ENCODE measurements at regions not wholly inside any gene's neighbourhood (a gene's known extent, or its start where the extent isn't known, plus 50 kb on each side); places are given as distances from the start of the nearest gene placed in this dataset.
"Not testable (repeated sequence)": the region's sequence is repeated elsewhere in the genome, so short reads cannot be mapped to it uniquely, and the experiment has no call there.

DNA sequence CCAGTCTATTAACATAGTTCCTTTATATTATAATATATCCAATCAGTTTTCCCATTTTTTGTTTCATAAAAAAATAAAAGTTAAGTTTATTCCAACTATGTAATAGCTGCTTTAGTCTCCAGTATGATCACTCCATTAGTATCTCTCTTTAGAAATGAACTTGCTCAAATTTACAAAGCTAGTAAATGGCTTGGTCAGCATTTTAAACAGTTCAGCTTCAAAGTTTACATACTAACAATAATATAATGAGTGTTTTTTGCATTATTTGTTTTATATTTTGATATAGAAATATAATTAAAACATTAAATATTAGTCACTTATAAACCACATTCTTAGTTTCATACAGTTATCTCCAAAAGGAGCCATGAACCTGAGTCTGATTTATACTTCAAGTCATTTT lies 1073.8 kb downstream of the SLITRK5 start:
- DNase-seq (ENCODE audit: extremely low spot score, insufficient read length, low read depth) (no peak), FAIRE-seq (no peak)

DNA sequence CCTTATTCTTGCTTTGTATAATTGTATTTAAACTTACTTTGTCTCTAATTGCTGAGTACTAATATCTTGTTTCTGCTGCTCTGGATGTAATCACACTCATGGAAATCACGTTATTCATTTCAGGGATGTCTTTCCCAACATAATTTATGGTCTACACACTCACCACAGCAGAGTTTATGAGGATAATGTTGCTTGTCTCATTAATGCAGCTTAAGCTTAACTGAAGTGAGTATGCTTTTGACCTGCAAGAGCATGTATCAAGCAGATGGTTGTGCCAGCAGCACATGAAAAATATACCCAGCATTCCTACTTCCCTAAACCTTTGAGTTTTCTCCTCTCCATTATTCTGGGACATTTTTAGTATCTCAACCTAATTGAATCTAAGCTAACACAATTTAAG lies 1080.9 kb downstream of the SLITRK5 start:
- FAIRE-seq, result no peak
- DNase-seq (ENCODE audit: extremely low spot score, insufficient read length, low read depth), result no peak

DNA sequence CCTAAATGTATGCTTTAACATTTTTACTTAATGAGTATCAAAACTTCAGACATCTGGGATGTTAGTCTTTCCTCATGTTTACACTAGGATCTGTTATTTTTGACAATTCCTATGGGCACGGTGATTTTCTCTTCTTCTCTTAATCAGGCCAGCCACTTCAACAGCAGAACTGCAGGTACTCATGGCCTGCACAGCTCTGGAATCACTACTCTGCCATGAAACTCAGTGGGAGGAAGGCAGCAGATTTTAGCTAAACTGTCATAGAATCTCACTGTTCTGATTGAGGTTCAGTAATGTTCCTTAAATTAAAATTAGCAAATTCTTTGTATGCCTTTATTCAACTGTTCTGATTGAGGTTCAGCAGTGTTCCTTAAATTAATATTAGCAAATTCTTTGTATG lies 1083.0 kb downstream of the SLITRK5 start:
- FAIRE-seq, result no peak
- no peak for DNase-seq (ENCODE audit: extremely low spot score, insufficient read length, low read depth)

DNA sequence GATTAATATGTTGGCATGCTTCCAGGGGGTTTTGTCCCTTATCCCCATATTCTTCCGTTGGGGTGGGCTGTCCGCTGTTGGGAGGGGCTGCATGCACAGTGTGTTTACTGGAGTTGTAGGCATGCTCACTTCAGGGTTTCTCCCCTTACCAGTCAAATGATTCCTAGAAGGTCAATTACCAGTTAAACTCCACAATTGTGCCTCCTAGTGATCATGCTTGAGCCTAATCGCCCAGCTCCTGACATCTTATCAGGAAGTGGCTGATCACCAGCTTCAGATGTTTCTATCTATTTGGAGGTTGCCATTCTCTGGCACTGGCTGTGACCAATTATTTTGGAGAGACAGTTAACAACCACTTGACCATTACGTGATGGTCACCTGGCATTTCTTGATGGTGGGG lies 1090.0 kb downstream of the SLITRK5 start:
- DNase-seq (ENCODE audit: extremely low spot score, insufficient read length, low read depth), result no peak
- no peak for FAIRE-seq

DNA sequence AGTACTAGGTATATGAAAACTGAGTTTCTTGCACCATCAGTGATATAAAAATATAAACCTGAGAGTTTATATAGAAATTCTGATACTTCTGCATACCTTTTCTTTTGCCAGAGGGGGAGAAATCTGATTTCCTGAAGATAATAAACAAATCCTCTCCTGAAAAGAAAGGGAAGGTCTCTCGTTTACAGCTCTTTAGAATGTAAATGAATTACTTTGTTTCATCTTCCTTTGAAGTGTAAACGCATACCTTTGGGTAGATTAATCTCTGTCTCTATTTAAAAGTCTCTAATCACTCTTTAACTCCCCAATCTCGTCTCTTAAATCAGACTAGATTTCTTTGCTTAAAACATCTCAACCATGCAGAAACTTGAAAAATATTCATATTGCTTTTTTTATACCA lies 1092.9 kb downstream of the SLITRK5 start:
- FAIRE-seq, result no peak
- no peak for DNase-seq (ENCODE audit: extremely low spot score, insufficient read length, low read depth)

DNA sequence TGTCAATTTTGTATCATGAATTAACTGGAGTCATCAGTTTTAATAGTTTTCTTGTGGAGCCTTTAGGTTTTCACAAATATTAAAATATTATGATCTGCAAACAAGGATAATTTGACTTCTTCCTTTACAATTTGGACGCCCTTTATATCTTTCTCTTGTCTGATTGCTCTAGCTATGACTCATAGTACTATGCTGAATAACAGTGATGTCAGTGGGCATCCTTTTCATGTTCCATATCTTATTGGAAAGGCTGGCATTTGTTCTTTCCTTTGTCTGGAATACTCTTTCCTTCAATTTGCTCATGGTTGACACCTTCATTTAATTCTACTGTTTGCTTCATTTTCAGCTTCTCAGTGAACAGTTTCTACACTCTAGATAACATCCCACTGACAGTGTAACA lies 1129.3 kb downstream of the SLITRK5 start:
- no peak for DNase-seq (ENCODE audit: extremely low spot score, insufficient read length, low read depth)
- FAIRE-seq, result no peak

DNA sequence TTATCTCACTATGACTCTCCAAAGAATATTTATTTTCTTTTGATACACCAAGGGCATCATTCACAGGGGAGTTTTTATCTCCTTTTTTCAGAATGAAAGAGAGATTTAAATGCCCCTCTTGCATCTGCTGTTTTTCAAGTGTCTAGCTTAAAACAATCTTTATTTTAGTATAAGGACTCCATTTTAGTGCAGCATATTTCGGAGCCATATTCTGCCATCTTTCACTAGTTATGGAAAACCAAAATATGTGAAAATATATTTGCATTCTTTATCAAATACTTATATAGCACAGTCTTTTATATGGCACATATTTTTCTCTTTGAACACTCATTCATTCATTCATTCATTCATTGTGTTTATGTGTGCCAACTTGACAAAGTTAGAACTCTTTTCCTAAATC lies 1130.2 kb downstream of the SLITRK5 start:
- FAIRE-seq (no peak), DNase-seq (ENCODE audit: extremely low spot score, insufficient read length, low read depth) (no peak)

DNA sequence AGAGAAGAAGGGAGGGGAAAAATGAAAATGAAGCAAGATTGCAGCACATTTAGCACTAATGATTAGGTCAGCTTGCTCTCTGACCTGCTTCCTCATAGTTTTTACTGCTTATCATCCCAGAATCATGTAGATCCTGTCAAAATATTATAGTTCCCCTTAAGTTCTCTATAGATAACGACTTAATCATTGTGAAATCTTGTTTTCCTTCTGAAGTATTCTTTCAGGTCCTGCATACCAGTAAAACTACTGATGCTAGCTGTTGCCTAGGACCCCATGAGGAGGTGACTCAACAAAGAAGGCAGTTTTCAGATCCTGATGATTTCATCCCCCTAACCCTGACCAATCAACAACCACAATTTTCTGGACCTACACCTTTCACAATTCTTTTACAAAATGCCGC lies 1131.7 kb downstream of the SLITRK5 start:
- FAIRE-seq (no peak), DNase-seq (ENCODE audit: extremely low spot score, insufficient read length, low read depth) (no peak)

DNA sequence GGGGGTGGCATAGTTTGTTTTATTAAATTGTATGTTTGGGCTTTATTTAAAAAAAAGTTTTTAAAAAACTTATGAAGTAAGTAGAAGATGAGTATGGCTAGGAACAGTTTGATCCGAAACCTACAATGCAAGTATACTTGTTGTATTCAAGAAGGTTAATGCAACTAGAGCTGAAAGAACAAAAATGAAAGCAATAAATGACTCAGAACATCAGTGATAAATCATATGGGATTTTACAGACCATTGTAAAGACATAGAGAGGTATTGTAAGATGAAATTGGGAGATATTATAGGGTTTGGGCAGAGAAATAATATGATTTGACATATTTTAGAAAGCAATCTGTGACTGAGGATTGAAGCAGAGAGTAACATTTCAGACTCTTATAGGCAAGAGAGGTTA lies 1135.3 kb downstream of the SLITRK5 start:
- DNase-seq (ENCODE audit: extremely low spot score, insufficient read length, low read depth), result no peak
- FAIRE-seq, result no peak

DNA sequence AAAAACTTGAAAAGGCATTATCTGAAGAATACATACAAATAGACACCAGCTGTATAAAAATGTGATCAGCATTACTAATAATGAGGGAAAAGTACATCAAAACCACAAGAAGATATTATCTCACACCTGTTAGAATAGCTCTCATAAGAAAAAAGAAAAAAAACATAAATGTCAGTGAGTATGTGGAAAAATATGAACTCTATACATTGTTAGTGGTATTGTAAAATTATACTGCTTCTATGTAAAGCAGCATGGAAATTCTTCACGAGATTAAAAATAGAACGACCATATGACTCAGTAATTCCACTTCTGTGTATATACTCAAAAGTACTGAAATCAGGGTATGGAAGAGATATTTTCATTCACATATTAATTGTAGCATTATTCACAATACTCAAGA lies 1146.4 kb downstream of the SLITRK5 start:
- no peak for DNase-seq (ENCODE audit: extremely low spot score, insufficient read length, low read depth)
- no peak for FAIRE-seq

DNA sequence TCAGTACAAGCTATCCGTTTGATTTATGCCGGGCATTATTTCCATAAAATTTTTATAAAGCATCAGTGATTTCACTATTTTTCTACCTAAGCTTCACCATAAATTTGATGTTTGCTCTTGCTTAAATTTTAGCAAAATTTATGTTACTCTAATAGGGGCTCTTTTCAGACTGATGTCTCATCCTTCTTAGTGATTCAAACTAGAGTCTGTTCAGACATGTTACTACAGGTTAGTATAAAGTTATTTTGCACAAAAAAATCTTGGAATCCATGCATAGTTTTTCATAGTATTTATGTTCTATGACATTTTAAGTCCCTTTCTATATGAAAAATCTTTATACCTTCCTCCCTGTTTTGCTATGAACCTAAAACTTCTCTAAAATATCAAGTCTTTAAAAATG lies 1151.9 kb downstream of the SLITRK5 start:
- DNase-seq (ENCODE audit: extremely low spot score, insufficient read length, low read depth), result no peak
- FAIRE-seq, result no peak

DNA sequence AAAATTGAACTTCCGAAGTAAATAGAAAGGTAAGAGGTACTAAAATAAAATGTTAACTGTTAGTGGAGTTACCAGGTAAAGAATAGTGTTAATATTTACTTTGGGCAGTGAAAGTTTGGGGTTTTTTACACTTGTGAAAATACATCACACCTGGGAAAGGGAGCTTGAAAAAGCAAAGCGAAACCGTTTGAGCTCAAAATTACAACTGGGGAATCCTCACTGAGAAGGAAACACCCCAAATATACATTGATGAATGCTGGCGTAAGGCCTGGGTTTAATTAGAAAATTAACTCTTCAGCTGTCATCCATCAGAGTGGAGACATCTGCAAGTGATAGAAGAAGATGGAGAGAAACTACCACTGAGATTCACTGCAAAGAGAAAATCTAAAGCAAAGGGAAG lies 1153.0 kb downstream of the SLITRK5 start:
- DNase-seq (ENCODE audit: extremely low spot score, insufficient read length, low read depth) (no peak), FAIRE-seq (no peak)

DNA sequence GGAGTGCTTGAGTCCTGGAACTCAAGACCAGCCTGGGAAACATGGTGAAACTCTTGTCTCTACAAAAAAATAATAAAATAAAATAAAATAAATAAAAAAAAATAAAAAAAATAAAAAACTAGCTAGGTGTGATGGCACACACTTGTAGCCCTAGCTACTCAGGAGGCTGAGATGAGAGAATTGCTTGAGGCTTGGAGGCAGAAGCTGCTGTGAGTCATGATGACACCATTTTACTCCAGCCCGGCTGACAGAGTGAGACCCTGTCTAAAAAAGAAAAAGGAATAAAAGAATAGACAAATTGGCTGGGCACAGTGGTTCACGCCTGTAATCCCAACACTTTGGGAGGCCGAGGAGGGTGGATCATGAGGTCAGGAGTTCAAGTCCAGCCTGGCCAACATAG lies 1168.9 kb downstream of the SLITRK5 start:
- DNase-seq (ENCODE audit: extremely low spot score, insufficient read length, low read depth) (no peak), FAIRE-seq (no peak)

DNA sequence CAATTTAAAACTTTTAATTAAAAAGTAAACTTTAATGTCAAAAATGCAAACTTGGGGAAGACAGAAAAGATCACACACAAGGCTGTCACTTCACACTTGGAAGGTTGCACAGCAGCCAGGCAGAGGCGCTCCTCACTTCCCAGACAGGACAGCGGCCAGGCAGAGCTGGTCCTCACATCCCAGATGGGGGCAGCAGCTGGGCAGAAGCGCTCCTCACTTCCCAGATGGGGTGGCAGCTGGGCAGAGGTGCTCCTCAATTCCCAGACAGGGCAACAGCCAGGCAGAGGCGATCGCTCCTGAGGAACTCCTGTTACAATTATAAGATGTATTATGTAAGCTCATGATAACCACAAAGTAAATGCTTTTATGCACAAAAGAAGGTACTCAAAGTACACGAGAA lies 1181.1 kb downstream of the SLITRK5 start:
- DNase-seq (ENCODE audit: extremely low spot score, insufficient read length, low read depth); FAIRE-seq: not testable (repeated sequence)

DNA sequence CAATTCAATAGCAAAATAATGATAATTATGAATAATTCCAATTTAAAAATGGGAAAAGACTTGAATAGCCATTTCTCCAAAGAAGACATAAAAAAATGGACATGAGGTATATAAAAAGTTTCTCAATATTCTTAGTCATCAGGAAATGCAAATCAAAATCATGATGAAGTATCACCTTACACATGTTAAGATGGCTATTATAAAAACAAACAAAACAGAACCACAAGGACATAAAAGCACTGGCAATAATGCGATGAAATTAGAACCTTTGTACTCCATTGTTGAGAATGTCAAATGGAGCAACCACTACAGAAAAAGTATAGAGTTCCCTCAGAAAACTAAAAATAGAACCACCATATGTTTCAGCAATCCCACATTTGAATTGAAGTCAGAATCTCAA lies 1186.1 kb downstream of the SLITRK5 start:
- no peak for FAIRE-seq

DNA sequence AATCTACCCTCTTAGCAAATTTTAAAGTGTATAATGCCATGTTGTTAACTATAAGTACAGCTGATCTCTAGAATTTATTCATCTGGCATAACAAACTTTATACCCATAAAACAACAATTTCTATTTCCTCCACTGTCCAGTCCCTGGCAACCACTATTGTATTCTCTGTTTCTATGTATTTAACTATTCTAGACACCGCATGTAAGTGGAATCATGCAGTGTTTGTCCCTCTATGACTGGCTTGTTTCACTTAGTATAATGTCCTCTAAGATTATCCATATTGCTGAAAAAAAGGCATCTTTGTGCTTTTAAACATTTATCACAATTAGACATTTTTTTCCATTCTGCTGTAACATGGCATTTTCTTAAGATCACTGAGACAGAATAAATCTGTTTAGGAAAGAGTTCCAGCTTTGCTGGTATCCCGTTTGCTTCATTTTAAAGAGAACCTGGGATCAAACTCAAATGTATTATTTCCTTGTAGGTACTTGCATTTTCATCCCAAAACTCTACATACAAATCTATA lies 1191.0 kb downstream of the SLITRK5 start:
- DNase-seq (ENCODE audit: extremely low spot score, insufficient read length, low read depth), result no peak
- no peak for FAIRE-seq

More for the DNA sequence above, 1186.1 kb downstream of the SLITRK5 start:
- DNase-seq (ENCODE audit: extremely low spot score, insufficient read length, low read depth), result no peak

DNA sequence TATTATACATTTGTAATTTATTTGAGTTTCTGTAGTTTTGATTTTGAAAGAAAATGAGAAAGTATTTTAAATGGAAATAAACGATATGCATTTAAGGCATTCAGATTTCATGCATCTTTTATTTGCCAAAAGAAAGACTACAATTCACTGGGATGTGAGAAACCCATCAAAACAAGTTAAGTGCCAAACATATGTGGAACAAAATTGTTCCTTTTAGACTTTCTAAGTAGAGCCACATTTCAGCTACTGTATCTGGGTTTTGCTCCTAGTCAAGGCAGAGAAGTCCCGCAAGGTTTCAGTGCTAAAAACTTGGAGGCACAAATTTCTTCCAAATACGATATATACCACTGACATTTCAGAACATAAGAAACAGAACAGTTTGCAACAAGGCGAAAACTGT lies 1191.9 kb downstream of the SLITRK5 start:
- FAIRE-seq (no peak), DNase-seq (ENCODE audit: extremely low spot score, insufficient read length, low read depth) (no peak)

DNA sequence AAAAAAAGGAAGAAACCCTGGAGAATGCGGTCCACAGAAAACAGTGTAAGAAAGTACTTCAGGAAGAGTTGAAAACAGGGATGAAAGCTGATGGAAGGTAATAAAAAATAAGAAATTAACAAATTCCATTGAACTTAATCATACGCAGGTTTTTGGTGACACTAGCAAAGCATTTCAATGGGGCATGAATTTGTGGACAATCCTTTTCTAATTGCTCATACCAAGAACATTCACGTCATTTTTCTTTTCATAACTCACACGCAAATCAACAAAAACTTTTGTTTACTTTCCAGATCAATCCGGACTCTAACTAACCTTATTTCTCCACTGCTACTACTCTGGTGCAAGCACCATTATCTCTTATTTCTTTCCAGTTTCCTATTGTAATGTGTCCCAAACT lies 1195.0 kb downstream of the SLITRK5 start:
- FAIRE-seq (no peak), DNase-seq (ENCODE audit: extremely low spot score, insufficient read length, low read depth) (no peak)

DNA sequence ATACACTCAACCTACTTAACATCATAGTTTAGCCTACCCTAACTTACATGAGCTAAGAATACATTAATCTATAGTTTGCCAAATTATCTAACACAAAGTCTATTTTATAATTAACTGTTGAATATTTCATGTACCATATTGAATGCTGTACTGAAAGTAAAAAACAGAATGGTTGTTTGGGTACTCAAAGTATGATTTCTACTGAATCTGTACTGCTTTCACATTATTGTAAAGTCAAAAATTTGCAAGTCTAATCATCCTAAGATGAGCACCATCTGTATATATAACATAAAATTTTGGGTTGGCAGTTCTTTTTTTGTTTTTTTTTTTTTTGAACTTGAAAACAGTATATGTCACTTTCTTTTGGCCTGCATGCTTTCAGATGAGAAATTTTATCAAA lies 1212.6 kb downstream of the SLITRK5 start:
- DNase-seq (ENCODE audit: extremely low spot score, insufficient read length, low read depth) (no peak), FAIRE-seq (no peak)

DNA sequence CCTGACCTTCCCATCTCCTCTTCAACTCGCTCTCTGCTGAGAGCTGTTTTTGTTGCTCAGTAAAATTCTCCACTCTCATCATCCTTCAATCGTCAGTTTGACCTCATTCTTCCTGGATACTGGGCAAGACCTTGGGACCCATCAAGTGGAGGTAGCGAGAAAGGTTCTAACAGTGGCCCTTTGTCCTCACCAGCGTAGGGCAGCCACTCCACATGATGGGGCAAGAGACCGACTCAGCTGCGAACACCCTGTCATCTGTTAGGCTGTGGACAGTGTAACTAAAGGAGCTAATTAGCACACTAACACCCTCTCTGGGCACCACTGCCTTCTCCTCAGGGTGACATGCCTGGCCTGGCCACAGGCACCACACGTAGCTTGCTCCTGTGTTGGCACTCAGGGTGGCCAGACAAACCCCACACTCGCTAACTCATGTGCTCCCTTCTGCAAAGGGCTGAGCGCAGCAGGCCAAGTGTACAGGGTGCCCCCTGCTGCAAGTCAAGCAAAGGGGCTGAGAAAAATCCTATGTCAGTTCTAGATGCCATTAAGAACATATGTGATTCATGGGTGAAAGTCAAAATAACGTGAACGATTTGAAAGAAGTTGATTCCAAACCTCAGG lies 1216.0 kb downstream of the SLITRK5 start:
- DNase-seq (ENCODE audit: extremely low spot score, insufficient read length, low read depth), result no peak
- no peak for FAIRE-seq

DNA sequence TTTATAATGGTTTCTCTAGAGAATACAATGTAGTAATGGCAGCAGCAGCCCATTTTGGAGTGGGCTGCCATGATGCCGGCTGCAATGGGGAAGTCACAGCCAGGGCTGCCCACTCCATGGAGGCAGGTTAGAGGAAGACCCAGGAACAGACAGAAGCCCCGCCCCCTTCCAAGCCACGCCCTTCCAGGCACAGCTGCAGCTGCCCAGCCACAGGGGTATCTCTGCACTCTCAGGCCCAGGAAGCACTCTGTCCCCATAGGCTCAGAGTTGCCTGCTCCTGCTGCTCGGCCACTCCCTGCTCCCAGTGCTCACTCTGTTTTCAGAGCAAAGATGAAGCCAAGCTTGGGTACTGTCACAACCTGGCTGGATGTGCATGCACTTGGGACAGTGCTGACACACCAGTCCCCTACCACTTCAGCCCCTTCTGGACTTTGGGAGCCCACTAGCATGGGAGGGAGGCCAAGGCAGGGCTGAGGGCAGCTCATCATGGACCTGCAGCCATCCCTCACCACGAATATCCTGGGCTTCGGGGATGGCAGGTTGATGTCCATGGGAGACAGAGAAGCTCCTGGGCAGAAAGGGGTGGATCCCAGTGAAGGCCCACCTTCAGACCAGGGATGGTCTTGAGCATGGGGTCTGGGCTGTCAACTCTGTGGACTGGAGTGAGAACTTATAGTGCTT lies 1224.2 kb downstream of the SLITRK5 start:
- no peak for FAIRE-seq

DNA sequence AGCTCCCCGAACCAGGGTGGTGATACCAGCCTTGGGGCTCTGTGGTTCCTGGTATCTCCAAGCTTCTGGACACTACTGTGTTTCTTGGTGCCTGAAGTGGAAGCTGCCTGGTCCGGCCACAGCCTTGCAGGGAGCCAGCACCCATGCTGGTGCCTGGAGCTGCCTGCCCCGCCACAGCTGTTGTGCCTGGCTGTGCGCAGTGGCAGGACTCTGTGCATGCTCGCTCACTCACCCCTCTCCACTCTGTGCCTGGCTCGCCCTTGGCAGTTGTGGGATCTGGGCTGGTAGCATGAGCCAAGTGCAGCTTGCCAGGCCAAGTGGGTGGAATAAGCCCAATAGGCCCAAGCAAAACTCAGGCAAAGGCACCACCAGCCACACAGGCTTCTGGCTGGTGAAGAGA lies 1225.3 kb downstream of the SLITRK5 start:
- no peak for DNase-seq (ENCODE audit: extremely low spot score, insufficient read length, low read depth)
- no peak for FAIRE-seq

More for the DNA sequence above, 1224.2 kb downstream of the SLITRK5 start:
- no peak for DNase-seq (ENCODE audit: extremely low spot score, insufficient read length, low read depth)

Data from GM18507 (cell line).